ENCODE measurements at regions not wholly inside any gene's neighbourhood (a gene's known extent, or its start where the extent isn't known, plus 50 kb on each side); places are given as distances from the start of the nearest gene placed in this dataset.

GRCh38 chr2:166568409-166568808, 74.4 kb upstream of the SCN7A start:
- WGBS (ENCODE audit: insufficient coverage, insufficient replicate concordance, low lambda C conversion rate, missing lambda C conversion rate): 5% methylated on average over 3 of the region's 3 CpGs
- intact Hi-C loops (cut with micrococcal nuclease; ENCODE audit: unreplicated experiment) (no loop called here), in situ Hi-C loops (cut with MboI) (no loop called here)
- DNase-seq (ENCODE audit: low read depth, low spot score) (no peak), ATAC-seq (no peak), FAIRE-seq (no peak)
- CTCF ChIA-PET: no interaction called here
- SMC1A ChIA-PET (ENCODE audit: uncharacterized antibody, unreplicated experiment): no interaction called here
- BruUV-seq (replicated peaks): no TSS peak
- H3K4me2 ChIP-seq (ENCODE audit: control insufficient read depth, insufficient read depth): no peak overlapping the region
- no peaks in the 10 kb centered on the region for H3K79me2 ChIP-seq (ENCODE audit: control insufficient read depth, insufficient read depth, low read length)
- no peaks in the 10 kb centered on the region for H3K4me1 ChIP-seq (ENCODE audit: control insufficient read depth, insufficient read depth, low read length)
- TF ChIP-seq MYC (IDR thresholded peaks at IDR 0.05; ENCODE audit: insufficient read depth, insufficient read length, insufficient replicate concordance, low read length, severe bottlenecking) (no peak), HCFC1 (IDR thresholded peaks at IDR 0.05; ENCODE audit: low read length) (no peak), SIX5 (IDR thresholded peaks at IDR 0.05; ENCODE audit: low read depth, low read length, severe bottlenecking) (no peak), TBL1XR1 (IDR thresholded peaks at IDR 0.05; ENCODE audit: low read depth, low read length) (no peak), BHLHE40 (IDR thresholded peaks at IDR 0.05; ENCODE audit: borderline replicate concordance in 1 of 2, low read depth in 2 of 2, low read length in 1 of 2) (no peak), POLR2A (IDR thresholded peaks at IDR 0.05; ENCODE audit: low read depth, low read length) (no peak), HDAC2 (IDR thresholded peaks at IDR 0.05) (no peak), WRNIP1 (IDR thresholded peaks at IDR 0.05; ENCODE audit: borderline replicate concordance, low read depth, low read length) (no peak), PAX8 (IDR thresholded peaks at IDR 0.05) (no peak), IRF5 (IDR thresholded peaks at IDR 0.05; ENCODE audit: borderline replicate concordance) (no peak), SMAD1 (IDR thresholded peaks at IDR 0.05; ENCODE audit: low read depth, partially characterized antibody) (no peak), SMC3 (IDR thresholded peaks at IDR 0.05; ENCODE audit: borderline replicate concordance, low read length) (no peak), SREBF1 (IDR thresholded peaks at IDR 0.05; ENCODE audit: low read length) (no peak), ZNF24 (IDR thresholded peaks at IDR 0.05) (no peak)
- TF ChIP-seq, protein P1, sequence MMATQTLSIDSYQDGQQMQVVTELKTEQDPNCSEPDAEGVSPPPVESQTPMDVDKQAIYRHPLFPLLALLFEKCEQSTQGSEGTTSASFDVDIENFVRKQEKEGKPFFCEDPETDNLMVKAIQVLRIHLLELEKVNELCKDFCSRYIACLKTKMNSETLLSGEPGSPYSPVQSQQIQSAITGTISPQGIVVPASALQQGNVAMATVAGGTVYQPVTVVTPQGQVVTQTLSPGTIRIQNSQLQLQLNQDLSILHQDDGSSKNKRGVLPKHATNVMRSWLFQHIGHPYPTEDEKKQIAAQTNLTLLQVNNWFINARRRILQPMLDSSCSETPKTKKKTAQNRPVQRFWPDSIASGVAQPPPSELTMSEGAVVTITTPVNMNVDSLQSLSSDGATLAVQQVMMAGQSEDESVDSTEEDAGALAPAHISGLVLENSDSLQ (IDR thresholded peaks at IDR 0.05): no peak
- no peaks in the 10 kb centered on the region for H3K27me3 ChIP-seq (replicated peaks in 1 of 2; ENCODE audit: control insufficient read depth in 2 of 2, insufficient read depth in 2 of 2, low read length in 1 of 2)
- RAD21 ChIA-PET (ENCODE audit: unreplicated experiment): no interaction called here
- no peak overlapping the region for H3K4me3 ChIP-seq
- H4K20me1 ChIP-seq (ENCODE audit: control insufficient read depth, insufficient read depth): no peaks in the 10 kb centered on the region
- POLR2A ChIA-PET: no interaction called here
- H3K27ac ChIP-seq (ENCODE audit: control insufficient read depth, insufficient read depth): no peak overlapping the region
- H3K9me3 ChIP-seq (replicated peaks; ENCODE audit: control insufficient read depth, insufficient read depth, low read length): no peaks in the 10 kb centered on the region
- no peak overlapping the region for H3K9ac ChIP-seq (ENCODE audit: control insufficient read depth, insufficient read depth, low read length)
- H2AFZ ChIP-seq (ENCODE audit: control insufficient read depth, low read depth, low read length): no peak overlapping the region
- H3K36me3 ChIP-seq (ENCODE audit: control insufficient read depth in 2 of 2, insufficient read depth in 2 of 2, low read length in 1 of 2): no peaks in the 10 kb centered on the region
